ENCODE measurements at regions not wholly inside any gene's neighbourhood (a gene's known extent, or its start where the extent isn't known, plus 50 kb on each side); places are given as distances from the start of the nearest gene placed in this dataset.

DNA sequence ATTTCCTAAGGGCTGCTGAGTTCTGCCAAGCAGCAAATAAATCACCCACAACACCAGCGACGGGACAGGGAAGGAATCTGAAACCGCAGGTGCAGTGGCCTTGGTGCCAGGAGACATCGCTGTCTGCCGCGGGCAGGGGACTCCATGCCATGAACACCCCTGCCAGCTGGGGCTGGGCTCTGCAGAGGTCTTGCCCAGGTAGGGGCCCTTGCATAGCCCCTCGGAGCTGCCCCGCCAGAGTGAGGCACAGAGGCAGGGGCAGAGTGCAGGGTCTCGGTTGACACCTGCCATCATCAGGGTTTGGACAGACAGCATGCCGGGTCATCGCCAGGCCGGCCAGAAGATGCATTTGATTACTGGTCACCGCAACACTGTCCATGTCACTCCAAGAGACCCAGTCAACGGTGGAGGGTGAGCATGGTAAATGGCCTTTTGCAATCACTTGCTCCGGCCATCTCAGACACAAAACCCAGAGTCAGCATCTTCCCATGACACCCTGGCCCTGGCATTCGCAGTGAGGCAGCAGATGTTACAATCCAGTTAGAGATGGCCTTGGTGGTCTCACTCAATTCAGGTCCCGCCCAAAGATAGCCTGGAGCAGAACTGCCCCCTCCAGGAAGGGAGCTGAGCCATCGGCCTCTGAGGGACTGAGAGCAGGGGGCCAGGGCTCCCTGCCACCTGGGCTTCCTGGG, 255.4 kb downstream of the NDUFA10 start:
- TF ChIP-seq, protein P1, sequence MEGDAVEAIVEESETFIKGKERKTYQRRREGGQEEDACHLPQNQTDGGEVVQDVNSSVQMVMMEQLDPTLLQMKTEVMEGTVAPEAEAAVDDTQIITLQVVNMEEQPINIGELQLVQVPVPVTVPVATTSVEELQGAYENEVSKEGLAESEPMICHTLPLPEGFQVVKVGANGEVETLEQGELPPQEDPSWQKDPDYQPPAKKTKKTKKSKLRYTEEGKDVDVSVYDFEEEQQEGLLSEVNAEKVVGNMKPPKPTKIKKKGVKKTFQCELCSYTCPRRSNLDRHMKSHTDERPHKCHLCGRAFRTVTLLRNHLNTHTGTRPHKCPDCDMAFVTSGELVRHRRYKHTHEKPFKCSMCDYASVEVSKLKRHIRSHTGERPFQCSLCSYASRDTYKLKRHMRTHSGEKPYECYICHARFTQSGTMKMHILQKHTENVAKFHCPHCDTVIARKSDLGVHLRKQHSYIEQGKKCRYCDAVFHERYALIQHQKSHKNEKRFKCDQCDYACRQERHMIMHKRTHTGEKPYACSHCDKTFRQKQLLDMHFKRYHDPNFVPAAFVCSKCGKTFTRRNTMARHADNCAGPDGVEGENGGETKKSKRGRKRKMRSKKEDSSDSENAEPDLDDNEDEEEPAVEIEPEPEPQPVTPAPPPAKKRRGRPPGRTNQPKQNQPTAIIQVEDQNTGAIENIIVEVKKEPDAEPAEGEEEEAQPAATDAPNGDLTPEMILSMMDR (IDR thresholded peaks at IDR 0.05) = no peak
- TF ChIP-seq ZFX (IDR thresholded peaks at IDR 0.05; ENCODE audit: borderline replicate concordance) = no peak
- no peak overlapping the region for H3K27ac ChIP-seq

DNA sequence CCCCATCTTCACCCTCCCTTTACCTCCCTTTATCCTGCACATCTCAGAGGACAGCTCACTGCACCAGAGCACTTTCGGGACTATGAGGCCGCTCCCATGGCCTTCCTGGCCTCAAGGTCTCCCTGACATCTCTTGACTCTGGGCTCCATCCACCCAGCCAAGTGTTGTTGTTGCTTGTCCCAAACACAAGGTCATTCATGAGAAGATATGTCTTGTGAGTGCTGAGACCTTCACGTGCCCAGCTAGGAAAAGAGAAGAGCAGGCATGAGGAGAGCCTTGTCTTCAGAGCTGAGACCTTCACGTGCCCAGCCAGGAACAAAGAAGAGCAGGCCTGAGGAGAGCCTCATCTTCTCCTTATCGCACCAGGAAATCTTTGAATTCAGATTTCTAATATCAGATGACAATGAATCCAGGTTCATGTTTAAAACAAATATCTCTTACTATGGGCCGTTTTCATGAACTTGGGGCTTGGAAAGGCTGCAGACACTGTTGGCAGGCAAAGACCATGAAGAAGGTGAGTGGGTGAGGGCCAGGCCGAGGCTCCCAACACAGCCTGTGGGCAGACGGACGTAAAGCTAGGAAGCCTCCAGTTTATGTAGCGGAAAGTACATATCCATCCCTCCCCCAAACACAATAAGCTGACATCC, 256.1 kb downstream of the NDUFA10 start:
- TF ChIP-seq ZFX (IDR thresholded peaks at IDR 0.05; ENCODE audit: borderline replicate concordance) = no peak
- TF ChIP-seq, protein P1 (IDR thresholded peaks at IDR 0.05) = no peak
- H3K27ac ChIP-seq = no peak overlapping the region

GRCh38 chr2:239768031-239768790, 256.9 kb downstream of the NDUFA10 start:
- no peak for TF ChIP-seq ZFX (IDR thresholded peaks at IDR 0.05; ENCODE audit: borderline replicate concordance)
- TF ChIP-seq, protein P1 (IDR thresholded peaks at IDR 0.05) = no peak
- no peak overlapping the region for H3K27ac ChIP-seq

GRCh38 chr2:239767021-239767905, 257.9 kb downstream of the NDUFA10 start:
- H3K27ac ChIP-seq = no peak overlapping the region
- TF ChIP-seq, protein P1 (IDR thresholded peaks at IDR 0.05) = no peak
- no peak for TF ChIP-seq ZFX (IDR thresholded peaks at IDR 0.05; ENCODE audit: borderline replicate concordance)

GRCh38 chr2:239765911-239766310, 259.2 kb downstream of the NDUFA10 start:
- TF ChIP-seq ZFX (IDR thresholded peaks at IDR 0.05; ENCODE audit: borderline replicate concordance) = no peak
- TF ChIP-seq, protein P1 (IDR thresholded peaks at IDR 0.05) = no peak
- H3K27ac ChIP-seq = no peak overlapping the region

DNA sequence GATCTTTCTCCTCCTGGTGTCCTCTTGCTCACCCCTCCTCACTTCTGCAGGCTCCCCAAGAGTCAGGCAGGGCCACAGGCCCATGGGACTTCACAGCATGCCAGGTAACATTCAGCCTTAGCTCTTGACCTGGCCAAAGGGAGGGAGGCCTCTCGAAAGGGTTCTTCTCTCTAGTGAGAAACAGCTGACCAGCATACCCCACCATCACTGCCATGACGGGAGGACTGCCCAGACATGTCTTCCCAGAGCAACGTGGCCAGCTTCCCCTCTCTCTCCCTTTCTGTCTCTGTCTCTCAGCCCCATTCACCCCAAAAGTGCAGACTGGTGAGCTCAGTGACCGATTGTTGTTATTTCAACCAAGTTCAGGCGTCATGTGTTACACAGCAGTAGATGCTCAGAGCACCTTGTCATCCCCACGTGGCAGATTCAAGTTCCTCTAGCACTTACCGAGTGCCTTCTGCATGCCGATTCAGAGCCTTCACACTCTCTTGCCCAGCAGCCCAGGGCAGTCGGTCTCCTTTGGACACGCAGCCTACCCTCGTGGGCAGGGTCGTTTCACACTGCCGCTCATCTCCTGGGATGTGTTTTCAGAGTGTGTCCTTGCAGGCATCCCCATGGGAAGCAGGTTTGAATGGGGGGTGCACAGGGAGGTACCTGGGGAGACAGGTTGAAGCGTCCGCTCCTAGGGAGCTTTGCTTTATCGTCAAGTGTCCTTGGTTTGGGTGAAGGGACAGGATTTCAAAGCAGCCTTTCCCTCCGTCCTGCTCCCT, 259.9 kb downstream of the NDUFA10 start:
- no peak for TF ChIP-seq ZFX (IDR thresholded peaks at IDR 0.05; ENCODE audit: borderline replicate concordance)
- TF ChIP-seq, protein P1 (IDR thresholded peaks at IDR 0.05) = no peak
- H3K27ac ChIP-seq = no peak overlapping the region

Data from 22Rv1 (cell line).